T47D (cell line): ENCODE measurements at regions not wholly inside any gene's neighbourhood (a gene's known extent, or its start where the extent isn't known, plus 50 kb on each side); places are given as distances from the start of the nearest gene placed in this dataset.

Source experiments
- DNase-seq, 2 experiments: peaks; one replicate each; pipeline versions ENCODE4 v3.0.0 to v3.0.0-alpha.2; 2011 to 2012; ENCODE audit warnings: low read depth in 1 of 2, low spot score in 1 of 2
- JUND ChIP-seq: IDR thresholded peaks from 2 replicates; pipeline ENCODE4 v1.6.1; 2012; ENCODE audit warnings: low read depth
- in situ Hi-C: cut with HindIII; loops from 2 replicates; pipeline ENCODE4 v1.10.0; 2016; ENCODE audit warnings: low sequenced_read_pairs, low pct_unique_long_range_greater_than_20kb

GRCh38 chr2:183214680-183215079, 90.4 kb downstream of the NUP35 start:
- TF ChIP-seq JUND = no peak
- DNase-seq = no peak
- in situ Hi-C loops = no loop called here

- TF ChIP-seq JUND = no peak
- in situ Hi-C loops = no loop called here
Measured at GRCh38 chr2:183215917-183216316, 91.7 kb downstream of the NUP35 start.

GRCh38 chr2:183219888-183220287, 95.6 kb downstream of the NUP35 start:
- in situ Hi-C loops = no loop called here

More at GRCh38 chr2:183215917-183216316, 91.7 kb downstream of the NUP35 start:
- no peak for DNase-seq

GRCh38 chr2:183222751-183223150, 98.5 kb downstream of the NUP35 start:
- TF ChIP-seq JUND = no peak
- in situ Hi-C loops = no loop called here
- DNase-seq = no peak

More at GRCh38 chr2:183219888-183220287, 95.6 kb downstream of the NUP35 start:
- TF ChIP-seq JUND = no peak
- DNase-seq = no peak

GRCh38 chr2:183224948-183225347, 100.7 kb downstream of the NUP35 start:
- TF ChIP-seq JUND = no peak
- in situ Hi-C loops = no loop called here
- DNase-seq = no peak

- TF ChIP-seq JUND = no peak
- in situ Hi-C loops = no loop called here
- DNase-seq = no peak
Measured at GRCh38 chr2:183227176-183227575, 102.9 kb downstream of the NUP35 start.

GRCh38 chr2:183229386-183229785, 105.1 kb downstream of the NUP35 start:
- DNase-seq = no peak
- in situ Hi-C loops = no loop called here
- no peak for TF ChIP-seq JUND

- no peak for DNase-seq
- TF ChIP-seq JUND = no peak
- in situ Hi-C loops = no loop called here
Measured at GRCh38 chr2:183232161-183232865, 108.1 kb downstream of the NUP35 start.

- in situ Hi-C loops = no loop called here
- TF ChIP-seq JUND = no peak
- no peak for DNase-seq
Measured at GRCh38 chr2:183242937-183243336, 118.7 kb downstream of the NUP35 start.

- in situ Hi-C loops = no loop called here
- no peak for TF ChIP-seq JUND
- no peak for DNase-seq
Measured at GRCh38 chr2:183243758-183244157, 119.5 kb downstream of the NUP35 start.

GRCh38 chr2:183244300-183244844, 120.1 kb downstream of the NUP35 start:
- TF ChIP-seq JUND = no peak
- DNase-seq = no peak
- in situ Hi-C loops = no loop called here

- peak; percentile 30 to 48 for DNase-seq
- no peak for TF ChIP-seq JUND
- in situ Hi-C loops = no loop called here
Measured at GRCh38 chr2:183248866-183249567, 124.8 kb downstream of the NUP35 start.

- in situ Hi-C loops = no loop called here
- TF ChIP-seq JUND = no peak
- DNase-seq = no peak
Measured at GRCh38 chr2:183250061-183250460, 125.8 kb downstream of the NUP35 start.
